Stimulated activated CD4-positive, alpha-beta T cell treated with anti-CD3 and anti-CD28 coated beads, Interleukin-15, amount 100 ng/mL, for 48 hours (primary cell): ENCODE measurements at regions not wholly inside any gene's neighbourhood (a gene's known extent, or its start where the extent isn't known, plus 50 kb on each side); places are given as distances from the start of the nearest gene placed in this dataset.

Experiments
- DNase-seq, 2 donors: peaks; one replicate each; pipeline ENCODE4 v3.0.0-alpha.2; 2020; ENCODE audit warnings: low read depth in 2 of 2

DNA sequence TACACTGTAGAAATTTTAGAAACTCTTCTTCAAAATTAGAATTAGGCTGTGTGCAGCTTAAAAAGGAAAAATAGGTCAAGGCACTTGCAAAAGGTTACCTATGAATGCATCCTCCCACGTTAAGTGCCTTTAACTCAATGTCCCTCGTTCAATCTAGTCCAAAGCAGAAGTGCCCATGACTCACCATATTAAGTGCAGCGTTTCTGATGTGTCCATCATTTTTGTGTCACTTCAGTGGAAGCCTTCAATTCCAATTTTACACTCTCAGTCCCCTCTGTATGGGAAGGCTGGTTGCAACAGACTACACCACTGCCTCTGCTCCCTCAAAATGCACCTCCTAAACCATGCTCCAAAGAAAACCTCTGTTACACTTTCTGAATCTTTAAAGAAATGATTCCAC, 53.4 kb downstream of the FOXB1 start:
- DNase-seq, result no peak

DNA sequence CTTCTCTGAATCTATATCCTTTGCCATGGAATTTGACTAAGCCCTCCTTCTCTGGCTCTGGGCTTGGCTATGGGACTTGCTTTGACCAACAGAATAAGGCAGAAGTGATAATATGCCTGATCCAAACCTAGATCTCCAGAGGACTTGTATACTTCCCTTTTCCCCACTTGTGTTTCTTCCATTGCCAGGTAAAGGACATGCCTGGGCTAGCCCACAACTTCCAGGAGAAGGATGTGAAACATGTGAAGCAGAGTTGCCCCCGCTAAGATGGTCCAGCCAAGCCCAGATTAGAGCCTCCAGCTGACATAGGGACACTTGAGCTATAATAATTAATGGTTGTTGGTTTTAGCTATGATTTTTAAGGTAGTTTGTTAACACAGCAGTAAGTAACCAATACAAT, 55.1 kb downstream of the FOXB1 start:
- DNase-seq, result no peak

DNA sequence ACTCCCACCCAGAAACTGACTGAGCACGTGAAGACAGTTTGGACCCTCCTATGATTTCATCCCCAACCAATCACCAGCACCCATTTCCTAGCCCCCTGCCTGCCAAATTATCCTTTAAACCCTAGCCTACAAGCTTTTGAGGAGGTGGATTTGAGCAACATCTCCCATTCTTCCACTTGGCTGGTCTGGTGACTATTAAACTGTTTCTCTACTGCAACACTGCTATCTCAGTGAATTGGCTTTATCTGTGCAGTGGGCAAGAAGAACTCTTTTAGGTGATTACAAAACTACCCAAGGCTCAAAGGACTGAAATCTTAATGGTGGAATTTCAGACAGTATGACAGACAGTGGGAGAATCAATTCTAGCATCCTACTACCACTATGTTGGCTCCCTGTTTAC, 57.6 kb downstream of the FOXB1 start:
- no peak for DNase-seq

DNA sequence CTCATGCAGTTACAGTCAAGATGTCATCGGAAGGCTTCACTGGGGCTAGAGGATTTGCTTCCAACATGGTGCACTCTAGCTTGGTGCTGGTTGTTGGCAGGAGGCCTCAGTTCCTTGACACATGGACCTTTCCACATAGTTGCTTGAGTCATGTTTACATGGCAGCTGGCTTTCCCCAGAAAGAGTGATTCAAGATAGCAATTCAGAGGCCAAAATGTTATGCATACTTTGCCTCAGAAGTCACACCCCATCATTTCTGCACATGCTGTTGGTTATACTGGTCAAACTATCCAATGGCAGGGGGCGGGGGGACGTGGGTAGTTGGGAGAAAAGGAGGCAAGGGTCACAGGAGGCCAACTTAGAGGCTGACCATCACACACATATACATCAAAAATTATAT, 58.7 kb downstream of the FOXB1 start:
- DNase-seq, result no peak

DNA sequence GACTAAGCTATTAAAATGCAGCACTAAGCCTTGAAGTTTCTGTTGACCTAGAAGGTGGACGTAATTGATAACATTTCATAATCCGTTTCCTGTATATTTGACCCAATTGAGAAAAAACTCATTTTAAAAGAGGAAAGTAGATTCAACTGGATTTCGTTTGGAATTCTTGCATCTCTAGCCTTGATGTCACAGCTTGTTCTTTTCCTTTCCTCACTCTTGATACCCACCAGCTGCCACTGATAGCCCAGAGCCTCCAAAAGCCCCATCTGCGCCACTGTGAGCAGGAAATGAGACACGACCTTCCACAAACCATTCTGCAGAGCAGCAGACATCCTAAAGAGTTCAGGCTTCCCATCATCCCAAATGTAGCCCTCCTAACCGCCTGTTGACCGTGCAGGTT, 61.8 kb downstream of the FOXB1 start:
- no peak for DNase-seq

DNA sequence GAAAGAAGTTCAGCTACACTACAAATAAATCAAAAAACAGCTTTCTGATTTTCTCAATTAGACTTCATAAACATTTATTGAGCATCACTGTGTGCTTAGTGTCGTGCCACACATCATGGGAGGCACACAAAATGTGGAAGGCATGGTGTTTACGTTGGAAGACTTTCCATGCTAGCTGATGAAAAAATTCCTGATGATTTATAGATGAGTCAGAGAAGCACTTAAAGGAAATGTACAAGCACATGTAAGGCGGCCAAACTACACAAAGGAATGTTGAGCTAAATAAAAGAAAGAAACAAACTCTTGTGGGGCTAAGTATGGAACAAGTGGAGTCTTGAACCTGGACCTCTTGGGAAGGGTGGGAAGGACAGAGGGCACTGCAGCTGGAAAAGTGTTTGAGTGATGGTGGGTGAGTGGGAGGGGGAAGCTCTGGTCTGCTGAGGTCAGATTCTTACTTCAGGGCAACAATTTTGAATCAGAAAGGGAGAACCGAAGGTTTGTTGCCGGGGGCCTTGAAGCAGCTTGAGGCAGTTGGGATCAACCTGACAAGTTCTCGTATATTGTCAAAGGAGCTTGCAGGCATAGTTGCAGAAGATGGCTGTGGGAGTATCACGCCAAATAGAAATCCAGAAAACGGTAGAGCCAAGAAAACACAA, 66.9 kb downstream of the FOXB1 start:
- DNase-seq, result no peak

DNA sequence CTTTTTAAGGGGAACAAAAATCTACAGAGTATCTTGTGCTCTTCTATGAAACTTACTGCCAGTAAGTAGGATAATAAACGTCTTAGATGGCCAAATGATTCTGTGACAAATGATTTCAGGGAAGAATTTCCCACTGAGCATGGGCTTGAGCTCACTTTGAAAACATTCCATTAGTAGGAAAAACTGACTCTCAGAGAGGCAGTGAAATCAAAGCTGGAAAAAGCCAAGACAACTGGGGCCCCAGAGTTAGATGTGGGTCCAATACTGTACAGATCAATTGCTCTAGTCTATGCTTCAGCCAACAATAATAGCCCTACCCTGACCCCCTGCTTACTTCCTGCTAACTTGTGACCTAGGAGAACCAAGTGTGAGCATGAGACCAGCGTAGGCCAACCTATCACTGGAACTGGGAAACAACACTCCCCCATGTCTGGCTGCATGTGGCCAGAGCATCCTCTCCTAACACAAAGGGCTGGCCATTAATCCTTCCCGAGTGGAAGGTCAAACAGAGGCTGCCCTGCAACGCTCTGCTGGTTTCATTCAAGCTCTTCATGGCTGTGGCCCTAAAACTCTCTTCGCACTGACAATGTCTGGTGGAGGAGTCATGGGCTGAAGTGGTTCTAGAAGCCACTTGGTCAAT, 68.8 kb downstream of the FOXB1 start:
- DNase-seq, result no peak

DNA sequence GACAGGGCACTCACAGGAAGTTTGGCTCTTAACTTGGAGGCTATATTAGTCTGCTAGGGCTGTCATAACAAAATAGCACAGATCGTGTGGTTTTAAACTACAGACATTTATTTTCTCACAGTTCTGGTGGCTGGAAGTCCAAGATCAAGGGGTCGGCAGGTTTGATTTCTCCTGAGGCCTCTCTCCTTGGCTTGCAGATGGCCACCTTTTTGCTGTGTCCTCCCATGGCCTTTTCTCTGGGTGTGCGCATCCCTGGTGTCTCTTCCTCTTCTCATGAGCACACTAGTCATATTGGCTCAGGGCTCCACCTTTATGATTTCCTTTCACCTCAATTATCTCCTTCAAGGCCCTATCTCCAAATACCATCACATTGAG, 69.3 kb downstream of the FOXB1 start:
- no peak for DNase-seq

DNA sequence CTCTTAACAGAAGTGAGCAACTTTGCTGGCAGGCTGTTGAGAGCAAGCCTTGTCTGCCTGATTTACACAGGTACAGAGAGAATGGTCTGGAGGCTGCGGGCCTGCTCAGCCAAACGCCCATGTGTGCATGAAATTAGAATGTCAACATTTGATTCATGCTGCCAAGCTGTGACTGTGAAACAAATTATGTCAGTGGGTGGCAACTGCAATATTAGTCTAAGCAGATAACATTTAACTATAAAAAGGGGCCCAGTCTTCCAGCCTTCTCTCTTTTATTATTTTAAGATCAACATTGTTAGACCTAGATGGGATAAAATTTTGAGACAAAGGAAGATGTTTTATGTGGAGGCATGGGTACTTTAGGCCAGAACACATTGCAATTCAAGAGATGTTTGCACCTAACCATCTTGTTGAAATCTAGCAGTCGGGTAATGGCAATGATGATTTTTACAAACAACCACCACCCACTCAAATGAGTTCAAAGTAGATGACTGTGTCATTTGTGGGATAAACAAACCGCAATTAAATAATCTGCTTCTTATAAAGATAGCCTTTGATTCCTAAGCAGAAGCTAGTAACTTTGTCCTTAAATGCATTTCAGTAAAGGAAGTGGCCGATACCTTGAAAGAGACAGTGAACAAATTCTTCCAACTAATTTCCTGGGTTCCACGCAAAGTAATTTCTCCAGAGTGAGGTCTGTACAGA, 70.2 kb downstream of the FOXB1 start:
- no peak for DNase-seq

DNA sequence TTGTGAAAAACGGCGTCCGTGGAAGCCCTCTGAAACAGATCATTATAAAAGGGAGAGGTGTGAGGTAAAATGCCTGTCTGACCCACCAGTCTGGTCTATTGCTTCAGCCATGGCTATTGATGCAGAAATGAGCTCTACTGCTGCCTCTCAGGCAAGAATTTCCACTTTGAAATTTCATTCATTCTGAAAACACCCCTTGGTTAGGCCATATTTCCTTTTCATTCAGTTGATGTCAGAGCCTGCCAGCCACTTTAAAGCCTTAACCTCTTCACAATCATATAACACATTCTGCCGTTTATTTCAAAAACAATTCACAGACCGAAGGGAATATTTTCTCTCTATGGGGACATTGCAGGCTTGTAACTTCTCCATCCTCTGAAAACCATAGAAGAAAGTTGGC, 71.9 kb downstream of the FOXB1 start:
- no peak for DNase-seq

DNA sequence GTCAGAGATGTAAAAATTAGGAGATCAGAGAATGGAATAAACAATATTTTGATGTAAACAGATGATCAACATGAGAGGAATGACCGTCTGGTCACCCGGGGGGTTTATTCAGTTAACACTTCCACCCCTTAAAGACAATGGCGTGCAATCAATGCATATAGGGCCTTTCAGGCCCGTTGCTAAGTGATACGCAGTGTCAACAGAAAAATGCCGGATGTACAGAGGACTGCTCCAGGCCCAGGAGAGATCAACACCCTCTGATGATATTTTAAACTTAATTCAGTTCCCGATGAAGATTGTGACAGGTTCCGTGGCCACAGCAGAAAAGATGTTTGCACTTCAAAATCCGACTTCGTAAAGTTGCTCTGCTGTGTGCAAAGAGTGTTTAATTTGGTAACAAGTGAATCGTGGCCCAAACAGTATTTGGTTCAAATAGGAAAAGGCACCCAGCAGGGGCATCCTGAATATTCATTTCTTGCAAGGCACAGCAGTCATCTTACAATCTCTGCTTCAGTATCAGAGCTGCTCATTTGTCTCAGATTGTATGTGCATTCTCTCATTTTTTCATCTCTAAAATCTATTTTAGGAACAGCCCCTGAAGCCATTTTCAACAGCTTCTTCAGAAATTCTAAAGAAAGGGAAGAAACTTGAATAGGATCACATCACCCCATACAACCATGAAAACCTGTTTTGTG, 72.6 kb downstream of the FOXB1 start:
- no peak for DNase-seq

DNA sequence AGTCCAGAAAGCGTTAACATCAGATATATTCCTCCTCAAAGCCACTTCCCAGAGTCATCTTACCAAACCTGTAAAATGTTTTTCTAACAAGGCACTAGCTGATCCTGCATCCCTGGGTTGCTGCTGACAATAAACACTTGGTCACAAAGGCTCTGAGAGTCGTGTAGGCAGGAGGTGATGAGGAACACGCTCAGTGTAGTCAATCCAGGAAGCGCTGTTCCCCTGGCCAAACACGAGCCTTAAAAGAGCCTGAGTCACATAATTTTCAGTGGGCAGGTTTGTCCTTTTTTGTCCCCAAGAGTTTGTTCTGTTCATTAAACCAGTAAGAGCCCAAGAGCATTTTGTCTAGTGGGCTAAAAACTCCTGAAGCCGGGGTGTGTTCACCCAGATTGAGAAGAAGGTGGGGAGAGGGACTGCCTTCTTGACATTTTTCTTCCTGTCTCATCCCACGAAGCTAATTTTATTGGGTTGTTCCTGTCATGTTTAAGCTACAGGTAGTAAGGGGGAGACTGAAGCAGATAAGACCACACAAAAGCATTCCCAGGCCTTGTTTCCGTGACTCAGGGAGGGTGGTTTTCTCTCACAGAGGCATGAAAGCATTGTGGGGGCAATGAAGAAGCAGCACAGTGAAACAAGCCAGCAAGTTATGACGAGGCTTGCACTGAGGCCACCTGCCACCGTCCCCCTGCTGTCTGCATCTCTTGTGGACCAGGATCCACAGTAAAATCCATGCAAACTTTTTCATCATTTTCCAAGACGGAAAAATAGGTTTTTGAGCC, 73.7 kb downstream of the FOXB1 start:
- DNase-seq, result peak; percentile 23 to 36

DNA sequence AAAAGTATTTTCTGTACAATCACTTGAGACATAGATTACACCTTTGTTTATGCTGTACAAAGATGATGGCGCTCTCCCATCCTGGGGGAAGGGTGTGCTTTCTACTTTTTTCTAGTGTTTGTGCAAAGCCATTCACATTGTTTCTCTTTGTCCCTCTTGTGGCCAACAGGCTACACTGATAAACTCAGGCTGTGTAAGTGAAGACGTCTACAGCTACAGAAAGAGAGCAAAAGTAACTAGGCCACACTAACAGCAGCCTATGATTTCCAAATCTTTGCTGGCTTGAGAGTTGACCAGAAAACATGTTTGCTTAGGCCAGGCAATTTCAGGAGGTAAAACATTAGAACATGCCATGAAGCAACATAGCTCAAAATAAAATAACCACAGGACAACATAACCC, 75.1 kb downstream of the FOXB1 start:
- DNase-seq, result no peak

DNA sequence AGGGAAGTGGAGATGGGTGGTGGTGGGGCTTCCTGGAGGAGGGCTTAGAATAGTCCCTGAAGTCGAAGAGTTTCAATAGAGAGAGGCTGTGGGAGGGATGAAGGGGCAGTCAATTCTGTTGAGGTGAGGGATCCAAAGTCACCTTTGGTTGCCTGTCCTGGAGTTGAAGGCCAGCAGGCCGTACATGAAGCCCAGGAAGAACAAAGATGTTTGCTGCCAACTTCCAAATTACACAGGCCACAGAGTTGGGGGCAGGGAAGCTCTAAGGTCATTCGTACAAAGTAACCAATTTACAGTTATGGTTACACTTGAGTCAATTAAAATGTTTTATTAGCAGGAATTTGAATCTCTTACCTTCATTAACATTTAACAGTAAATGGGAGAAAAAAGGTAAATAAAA, 77.9 kb downstream of the FOXB1 start:
- no peak for DNase-seq

DNA sequence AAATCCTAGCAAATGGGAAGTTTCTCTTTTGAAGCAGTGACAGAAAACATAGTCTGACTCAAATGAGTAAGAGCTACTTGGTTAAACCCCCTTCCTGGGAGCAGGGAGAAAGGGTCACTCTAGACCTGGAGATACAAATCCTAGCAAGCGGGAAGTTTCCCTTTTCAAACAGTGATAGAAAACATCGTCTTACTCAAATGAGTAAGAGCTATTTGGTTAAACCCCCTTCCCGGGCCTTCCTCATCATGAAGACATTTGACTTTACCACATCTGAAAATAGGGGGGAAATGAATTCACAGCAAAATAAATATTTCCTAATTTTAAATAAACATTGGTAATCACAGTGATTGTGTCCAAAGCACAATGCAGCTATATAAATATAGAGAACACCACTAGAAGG, 79.2 kb downstream of the FOXB1 start:
- DNase-seq, result no peak

DNA sequence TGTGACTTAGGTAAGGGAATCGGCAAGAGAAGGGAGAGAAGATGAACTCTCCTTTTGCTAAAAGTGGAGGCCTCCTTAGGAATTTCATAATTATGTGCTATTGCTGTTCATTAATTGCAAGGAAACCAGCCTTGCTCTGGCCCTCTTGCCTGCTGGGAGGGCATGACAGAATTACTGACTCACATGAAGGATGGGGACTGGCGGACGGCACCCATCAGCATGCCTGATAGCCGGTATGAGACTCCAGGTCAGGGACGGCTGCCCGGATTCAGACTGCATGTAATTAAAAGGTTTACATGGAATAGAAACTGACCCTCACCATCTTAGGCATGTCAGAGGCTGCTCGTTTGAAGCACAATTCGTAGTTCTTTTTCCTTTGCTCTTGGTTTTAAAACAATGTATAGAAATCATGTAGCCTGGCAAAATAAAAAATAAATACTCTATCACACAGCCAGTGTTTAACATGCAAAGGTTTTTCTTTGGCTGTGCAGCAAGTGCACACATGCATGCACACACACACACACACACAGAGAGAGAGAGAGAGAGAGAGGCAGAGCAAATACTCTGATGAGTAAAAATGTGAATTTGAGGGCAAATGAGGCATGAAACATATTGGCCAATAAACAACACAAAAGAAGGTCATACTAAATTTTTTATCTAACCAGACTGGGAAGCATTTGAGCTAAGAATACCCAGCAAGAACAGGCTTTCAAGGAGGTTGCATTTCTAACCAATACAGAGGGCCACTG, 82.7 kb downstream of the FOXB1 start:
- no peak for DNase-seq

DNA sequence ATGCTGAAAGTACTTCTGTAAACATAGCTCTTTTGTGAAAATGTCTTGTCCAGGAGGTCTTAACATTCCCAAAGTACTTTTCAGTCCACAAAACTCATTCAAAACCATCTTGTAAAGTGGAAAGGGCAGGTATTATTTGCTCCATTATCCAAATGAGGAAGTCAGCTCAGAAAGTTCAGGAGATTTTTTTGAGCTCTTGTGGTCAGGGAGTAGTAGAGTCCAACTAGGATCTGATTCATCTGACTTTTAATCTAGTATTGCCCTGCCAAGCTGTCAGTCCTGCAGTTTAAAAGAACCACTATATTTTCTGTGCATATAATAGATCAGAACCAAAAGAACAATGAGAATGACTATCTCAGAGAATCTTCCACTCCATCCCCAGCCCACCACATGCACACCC, 83.5 kb downstream of the FOXB1 start:
- no peak for DNase-seq

DNA sequence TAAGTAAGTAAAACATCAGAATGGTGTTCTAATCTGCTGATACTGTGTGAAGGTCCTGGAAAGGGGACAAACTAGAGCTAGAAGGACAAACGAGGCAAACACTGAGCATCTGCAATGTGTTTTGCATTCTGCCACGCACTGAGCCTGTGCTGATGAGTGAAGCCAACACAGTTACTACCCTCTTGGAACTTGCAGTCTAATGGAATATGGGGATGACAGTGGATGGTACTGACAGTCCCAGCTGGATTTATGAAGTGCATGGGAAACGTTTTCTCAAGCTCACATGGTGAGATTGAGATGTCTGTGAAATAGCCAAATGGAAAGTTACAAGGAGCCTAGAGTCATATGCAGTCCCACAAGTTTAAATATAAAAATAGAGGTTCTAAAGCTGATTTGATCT, 86.6 kb downstream of the FOXB1 start:
- no peak for DNase-seq

DNA sequence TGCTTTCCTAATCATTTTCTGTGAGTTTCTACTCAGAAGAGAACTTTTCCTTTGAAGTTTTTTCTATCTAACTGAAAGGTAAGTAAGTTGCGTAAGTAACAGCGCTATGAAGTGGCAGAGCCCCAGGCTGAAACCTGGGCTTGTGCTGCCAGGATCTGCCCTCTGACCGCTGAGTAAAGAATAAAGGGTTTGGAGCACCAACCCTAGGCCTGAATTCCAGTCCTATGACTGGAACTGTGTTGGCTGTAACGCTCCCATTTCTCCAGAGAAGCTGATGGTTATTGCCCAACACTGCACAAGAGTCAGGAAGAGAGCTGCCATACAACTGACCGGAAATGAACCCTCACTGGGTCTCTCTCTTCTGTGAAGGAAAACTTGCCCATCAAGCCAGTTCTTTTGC, 87.0 kb downstream of the FOXB1 start:
- no peak for DNase-seq

DNA sequence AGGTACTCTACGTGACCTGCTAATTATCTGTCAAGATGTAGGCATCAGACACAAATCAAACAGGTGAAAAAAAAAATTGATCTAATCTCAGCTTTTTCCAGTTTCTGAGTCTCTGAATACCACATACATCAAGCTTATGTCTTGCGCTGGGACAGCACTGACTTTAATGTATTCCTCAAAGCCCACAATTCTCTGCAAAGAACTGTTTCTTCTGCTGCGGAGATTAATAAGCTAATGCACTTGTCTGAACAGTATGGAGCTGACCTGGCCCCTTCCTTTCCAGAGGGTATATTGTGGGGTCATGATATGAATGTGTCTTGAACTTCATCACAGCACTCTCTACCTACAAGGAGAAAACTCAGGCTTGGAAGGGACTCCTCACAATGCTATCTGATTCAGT, 87.8 kb downstream of the FOXB1 start:
- no peak for DNase-seq
